Fibroblast of skin of right quadriceps (primary cell): ENCODE measurements at regions not wholly inside any gene's neighbourhood (a gene's known extent, or its start where the extent isn't known, plus 50 kb on each side); places are given as distances from the start of the nearest gene placed in this dataset.

Source experiments
- DNase-seq: peaks from one replicate; pipeline ENCODE4 v3.0.0-alpha.2; 2013

- peak; percentile 7 for DNase-seq
Observed at GRCh38 chr11:109752212-109752825, 330.3 kb downstream of the C11orf87 start.

- DNase-seq, result no peak
Observed at GRCh38 chr11:109756521-109756920, 334.5 kb downstream of the C11orf87 start.

GRCh38 chr11:109756951-109757350, 335.0 kb downstream of the C11orf87 start:
- no peak for DNase-seq

GRCh38 chr11:109762546-109762945, 330.6 kb upstream of the ZC3H12C start:
- DNase-seq, result no peak

- no peak for DNase-seq
Observed at GRCh38 chr11:109765709-109766311, 327.4 kb upstream of the ZC3H12C start.

GRCh38 chr11:109769858-109770257, 323.3 kb upstream of the ZC3H12C start:
- no peak for DNase-seq

- DNase-seq, result no peak
Observed at GRCh38 chr11:109770323-109770722, 322.9 kb upstream of the ZC3H12C start.

- DNase-seq, result no peak
Observed at GRCh38 chr11:109772892-109773291, 320.3 kb upstream of the ZC3H12C start.

GRCh38 chr11:109775686-109776085, 317.5 kb upstream of the ZC3H12C start:
- no peak for DNase-seq

GRCh38 chr11:109783014-109783413, 310.2 kb upstream of the ZC3H12C start:
- DNase-seq, result no peak

- no peak for DNase-seq
Observed at GRCh38 chr11:109783840-109784239, 309.4 kb upstream of the ZC3H12C start.

- DNase-seq, result no peak
Observed at GRCh38 chr11:109784536-109784935, 308.7 kb upstream of the ZC3H12C start.

- DNase-seq, result no peak
Observed at GRCh38 chr11:109785198-109785597, 308.0 kb upstream of the ZC3H12C start.

- DNase-seq, result peak; percentile 0
Observed at GRCh38 chr11:109785714-109786113, 307.5 kb upstream of the ZC3H12C start.

- no peak for DNase-seq
Observed at GRCh38 chr11:109788948-109789490, 304.2 kb upstream of the ZC3H12C start.

GRCh38 chr11:109789901-109790300, 303.3 kb upstream of the ZC3H12C start:
- DNase-seq, result peak; percentile 55

GRCh38 chr11:109791337-109791736, 301.9 kb upstream of the ZC3H12C start:
- DNase-seq, result no peak

- DNase-seq, result no peak
Observed at GRCh38 chr11:109794501-109794900, 298.7 kb upstream of the ZC3H12C start.

GRCh38 chr11:109795234-109795633, 298.0 kb upstream of the ZC3H12C start:
- DNase-seq, result no peak

GRCh38 chr11:109796253-109796652, 296.9 kb upstream of the ZC3H12C start:
- no peak for DNase-seq

- DNase-seq, result peak; percentile 38
Observed at GRCh38 chr11:109798521-109798920, 294.7 kb upstream of the ZC3H12C start.

GRCh38 chr11:109799604-109800003, 293.6 kb upstream of the ZC3H12C start:
- no peak for DNase-seq

GRCh38 chr11:109804911-109805310, 288.3 kb upstream of the ZC3H12C start:
- no peak for DNase-seq

- no peak for DNase-seq
Observed at GRCh38 chr11:109806205-109806604, 287.0 kb upstream of the ZC3H12C start.

GRCh38 chr11:109808569-109808968, 284.6 kb upstream of the ZC3H12C start:
- DNase-seq, result peak; percentile 21
